Upper lobe of left lung (tissue), 4 donors: ENCODE measurements at regions not wholly inside any gene's neighbourhood (a gene's known extent, or its start where the extent isn't known, plus 50 kb on each side); places are given as distances from the start of the nearest gene placed in this dataset.

Source experiments
- CTCF ChIP-seq, 6 experiments: fragments of 450-650 bp in 4 of 6; fragments of 200-600 bp in 2 of 6; sonication (generic) in 2 of 6; IDR thresholded peaks; one replicate each; pipeline ENCODE4 v1.5.1; 2016 to 2019; ENCODE audit warnings: antibody characterized with exemption in 6 of 6
- EP300 ChIP-seq, 4 donors: sonication (generic); formaldehyde crosslinking; IDR thresholded peaks; one replicate each; pipeline ENCODE4 v1.5.1; 2017; ENCODE audit warnings: antibody characterized with exemption in 4 of 4, control low read depth in 2 of 4
- POLR2A ChIP-seq, 4 donors: fragments of 450-650 bp; IDR thresholded peaks; one replicate each; pipeline ENCODE4 v1.5.1; 2016 to 2017; ENCODE audit warnings: antibody characterized with exemption in 4 of 4, mild to moderate bottlenecking in 2 of 4

GRCh38 chr7:19988860-19989259 is 215.4 kb upstream of the TMEM196 start:
- TF ChIP-seq CTCF (IDR thresholded peaks at IDR 0.05) (no peak), POLR2A (IDR thresholded peaks at IDR 0.05) (no peak), EP300 (IDR thresholded peaks at IDR 0.05) (no peak)
